OCI-LY1 (cell line): ENCODE measurements at regions not wholly inside any gene's neighbourhood (a gene's known extent, or its start where the extent isn't known, plus 50 kb on each side); places are given as distances from the start of the nearest gene placed in this dataset.

Experiments used
- CTCF ChIP-seq: fragments of 200-600 bp; sonication (generic), shearing (Covaris generic); IDR thresholded peaks from 2 replicates; pipeline ENCODE4 v1.5.1; 2017; ENCODE audit warnings: mild to moderate bottlenecking, antibody characterized with exemption, low read length, moderate library complexity, mixed read lengths
- EZH2 ChIP-seq: fragments of 200-600 bp; sonication (generic), shearing (Covaris generic); IDR thresholded peaks from 2 replicates; pipeline ENCODE4 v1.8.0; 2017; ENCODE audit warnings: borderline replicate concordance, mixed run types, mild to moderate bottlenecking, antibody characterized with exemption, low read length, moderate library complexity, mixed read lengths

DNA sequence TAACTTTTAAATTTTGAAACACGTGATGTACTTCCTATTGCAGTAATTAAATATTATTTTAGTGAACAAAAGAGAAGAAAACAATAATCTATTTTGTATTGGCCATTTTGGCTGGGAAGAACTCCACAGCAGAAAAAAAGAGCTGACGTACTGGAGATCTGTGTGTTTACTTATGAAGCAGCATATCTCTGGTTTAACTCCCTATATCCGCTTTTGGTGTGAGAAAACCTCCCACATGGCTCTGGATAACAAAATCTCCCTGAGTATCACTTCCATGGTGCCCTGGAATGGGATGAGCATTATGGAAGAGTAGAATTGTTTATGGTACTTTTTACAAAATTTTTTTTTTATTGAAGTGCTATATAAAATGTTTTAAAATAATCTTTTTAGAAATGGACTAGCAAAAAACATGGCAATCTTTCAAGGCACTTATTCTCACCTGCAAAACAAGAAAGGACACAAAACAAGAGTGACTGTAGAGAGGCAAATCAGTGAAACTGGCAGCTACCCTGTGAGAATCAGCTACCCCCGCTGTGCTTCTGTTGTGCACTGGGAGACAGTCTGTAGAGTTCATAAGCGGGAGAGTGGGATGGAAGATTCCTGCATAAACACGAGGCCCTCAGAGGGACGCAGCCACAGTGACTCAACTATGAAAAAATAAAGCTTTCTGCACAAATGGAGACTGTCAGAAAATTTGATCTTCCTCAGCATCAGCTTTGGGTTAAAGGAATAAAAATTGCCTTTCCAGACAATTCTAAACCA lies 762.2 kb upstream of the HS6ST1 start:
- TF ChIP-seq CTCF (no peak), EZH2 (no peak)
